ENCODE measurements at regions not wholly inside any gene's neighbourhood (a gene's known extent, or its start where the extent isn't known, plus 50 kb on each side); places are given as distances from the start of the nearest gene placed in this dataset.

GRCh38 chr3:144312702-144313101, 341.1 kb downstream of the DIPK2A start:
- no peak for DNase-seq

- no peak for DNase-seq
These were observed 343.3 kb downstream of the DIPK2A start for GRCh38 chr3:144314946-144315345.

- DNase-seq: no peak
These were observed 346.3 kb downstream of the DIPK2A start for GRCh38 chr3:144317961-144318360.

DNA sequence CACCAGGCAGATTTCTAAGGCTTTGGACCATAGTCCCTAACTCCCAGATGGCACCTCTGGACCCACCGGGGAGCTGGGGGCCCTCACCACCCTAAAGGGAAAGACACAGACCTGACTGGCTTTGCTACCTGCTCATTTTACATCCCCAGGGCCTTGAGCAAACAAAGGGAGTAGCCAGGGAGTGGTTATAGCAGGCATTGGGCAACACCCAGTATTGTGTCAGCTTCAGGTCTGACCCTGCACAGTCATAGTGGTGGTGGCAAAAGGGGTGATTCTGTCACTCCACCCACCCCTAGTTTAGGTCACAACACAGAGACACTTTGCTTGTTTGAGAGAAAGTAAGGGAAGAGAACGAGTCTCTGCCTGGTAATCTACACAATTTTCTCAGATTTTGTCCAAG, 352.5 kb downstream of the DIPK2A start:
- no peak for DNase-seq

- no peak for DNase-seq
These were observed 361.2 kb downstream of the DIPK2A start for GRCh38 chr3:144332868-144333267.

GRCh38 chr3:144341471-144341870, 369.8 kb downstream of the DIPK2A start:
- no peak for DNase-seq

- DNase-seq: no peak
These were observed 371.7 kb downstream of the DIPK2A start for GRCh38 chr3:144343343-144343742.

DNA sequence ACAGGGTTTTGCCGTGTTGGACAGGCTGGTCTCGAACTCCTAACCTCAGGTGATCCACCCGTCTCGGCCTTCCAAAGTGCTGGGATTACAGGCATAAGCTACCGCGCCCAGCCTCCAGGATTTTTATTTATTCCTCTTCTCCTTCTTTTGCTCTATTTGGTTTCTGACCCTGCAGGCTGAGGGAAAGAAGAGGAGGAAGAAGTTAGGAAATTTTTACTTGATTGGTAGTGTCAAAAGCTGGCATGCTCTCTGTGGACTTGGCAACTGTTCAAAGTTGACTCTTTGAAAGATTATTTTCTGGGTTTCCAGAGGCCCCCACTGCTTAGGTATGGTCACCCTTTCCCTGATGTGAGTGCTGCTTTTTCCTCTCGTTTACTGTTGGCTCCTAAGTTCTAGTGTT, 372.2 kb downstream of the DIPK2A start:
- DNase-seq: no peak

GRCh38 chr3:144344925-144345548, 373.4 kb downstream of the DIPK2A start:
- DNase-seq: no peak

DNA sequence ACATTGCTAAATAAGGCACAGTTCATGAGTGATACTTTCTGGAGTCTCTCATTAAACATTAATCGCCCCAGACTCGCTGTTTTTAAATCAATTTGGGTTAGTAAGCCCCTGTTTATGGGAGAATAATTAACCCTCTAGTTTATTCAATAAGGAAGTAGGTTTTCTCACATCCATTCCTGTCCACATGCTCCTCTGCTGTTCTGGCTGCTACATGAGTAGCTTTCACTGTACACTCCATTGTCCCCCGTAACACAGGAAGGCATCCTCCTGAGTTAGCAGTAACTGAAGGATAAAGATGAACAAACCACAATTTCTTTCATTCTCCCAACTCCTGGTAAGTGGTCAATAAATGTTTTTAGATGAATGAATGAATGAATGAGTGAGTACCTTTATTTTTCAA, 378.5 kb downstream of the DIPK2A start:
- no peak for DNase-seq

DNA sequence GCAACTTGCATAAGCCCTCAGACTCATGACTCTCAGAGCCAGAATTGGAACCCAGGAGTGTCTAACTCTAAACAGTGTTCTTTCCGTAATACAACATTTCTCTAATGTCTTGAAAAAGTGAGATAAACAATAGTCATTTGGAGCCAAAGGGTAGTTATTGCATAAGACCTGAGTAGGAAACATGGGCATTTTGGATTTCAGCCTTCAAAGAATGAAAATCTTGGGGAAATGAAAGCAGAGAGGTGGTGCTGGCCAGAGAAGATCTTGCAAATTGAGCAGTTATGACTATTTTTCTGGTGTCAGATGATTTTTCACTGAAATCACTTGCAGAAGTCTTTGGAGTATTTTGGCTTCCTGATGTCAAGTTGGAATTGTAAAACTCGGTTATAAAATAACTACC, 379.4 kb downstream of the DIPK2A start:
- no peak for DNase-seq

DNA sequence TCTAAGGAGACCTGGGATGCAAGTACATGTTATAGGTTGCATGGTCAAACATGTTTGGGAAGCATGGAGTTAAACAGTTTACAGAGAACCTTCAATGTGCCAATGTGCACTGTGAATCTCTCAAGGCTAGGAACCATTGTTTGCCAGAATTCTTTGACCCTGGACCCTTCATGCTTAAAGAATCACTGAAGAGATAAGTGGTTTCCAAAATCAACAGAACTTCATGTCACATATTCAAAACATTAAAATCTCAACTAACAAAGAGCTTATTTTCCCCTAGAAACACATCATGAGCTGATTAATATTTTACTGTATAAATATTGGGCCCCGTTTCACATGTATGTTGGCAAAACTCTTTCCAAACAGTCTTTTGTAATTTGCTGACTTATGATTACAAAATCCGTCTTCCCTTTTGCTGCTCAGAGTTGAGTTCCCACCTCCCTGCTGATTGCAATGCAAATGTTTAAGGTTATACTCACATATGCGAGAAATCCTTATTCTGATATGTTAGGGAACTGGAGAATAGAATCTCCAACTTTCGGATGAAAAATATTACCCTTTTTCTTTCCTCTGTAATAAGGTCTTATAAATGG, 380.2 kb downstream of the DIPK2A start:
- no peak for DNase-seq

DNA sequence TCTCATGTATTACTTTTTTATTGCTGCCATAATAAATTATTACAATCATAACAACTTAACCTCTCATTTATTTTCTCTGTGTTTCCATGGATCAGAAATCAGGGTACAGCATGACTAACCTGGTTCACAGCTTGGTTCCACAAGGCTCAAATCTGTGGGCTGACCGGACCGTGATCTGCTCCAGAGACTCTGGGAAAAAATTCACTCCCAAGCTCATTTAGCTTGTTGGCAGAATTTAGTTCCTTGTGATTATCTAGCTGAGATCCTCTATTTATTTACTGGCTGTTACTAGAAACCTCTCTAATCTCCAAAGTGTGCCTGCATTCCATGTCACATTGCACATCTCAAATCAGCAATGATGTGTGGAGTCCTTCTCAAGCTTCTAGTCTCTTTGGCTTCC, 386.6 kb downstream of the DIPK2A start:
- no peak for DNase-seq

GRCh38 chr3:144361002-144361401, 389.4 kb downstream of the DIPK2A start:
- no peak for DNase-seq

- DNase-seq: no peak
These were observed 390.5 kb downstream of the DIPK2A start for GRCh38 chr3:144362126-144362525.

DNA sequence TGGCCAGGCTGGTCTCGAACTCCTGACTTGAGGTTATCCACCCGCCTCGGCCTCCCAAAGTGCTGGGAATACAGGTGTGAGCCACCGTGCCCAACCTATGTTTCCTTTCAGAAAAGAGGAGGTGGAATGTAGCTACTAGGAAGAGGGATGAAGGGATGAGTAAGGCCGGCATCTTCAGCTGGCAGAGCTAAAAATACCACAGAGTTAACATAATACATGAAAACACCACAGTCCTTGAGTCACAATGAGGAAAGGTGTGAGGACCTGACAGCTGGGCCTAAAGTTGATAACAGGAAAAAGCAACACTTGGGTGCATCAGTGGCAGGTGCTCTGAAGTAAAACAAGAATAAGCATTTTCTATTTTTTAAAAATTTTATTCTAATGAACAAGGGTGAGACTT, 392.2 kb downstream of the DIPK2A start:
- no peak for DNase-seq

DNA sequence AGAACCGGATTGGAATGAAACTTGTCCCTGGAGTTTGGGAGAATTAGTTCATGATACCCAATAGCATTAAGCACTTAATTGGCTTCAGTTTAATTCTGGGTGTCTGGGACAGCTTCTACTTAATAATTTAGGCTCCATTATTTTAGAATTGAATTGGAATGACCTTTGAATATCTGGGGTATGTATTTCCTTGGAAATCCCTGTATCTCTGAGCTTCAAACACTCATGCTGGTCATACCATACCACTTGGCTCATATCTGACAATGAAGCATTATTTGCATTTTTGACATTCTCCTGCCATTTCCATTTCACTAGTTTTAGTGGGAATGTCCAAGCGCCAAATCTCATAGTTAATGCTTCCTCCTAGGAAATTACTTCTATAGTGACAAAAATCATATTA, 393.1 kb downstream of the DIPK2A start:
- no peak for DNase-seq

DNA sequence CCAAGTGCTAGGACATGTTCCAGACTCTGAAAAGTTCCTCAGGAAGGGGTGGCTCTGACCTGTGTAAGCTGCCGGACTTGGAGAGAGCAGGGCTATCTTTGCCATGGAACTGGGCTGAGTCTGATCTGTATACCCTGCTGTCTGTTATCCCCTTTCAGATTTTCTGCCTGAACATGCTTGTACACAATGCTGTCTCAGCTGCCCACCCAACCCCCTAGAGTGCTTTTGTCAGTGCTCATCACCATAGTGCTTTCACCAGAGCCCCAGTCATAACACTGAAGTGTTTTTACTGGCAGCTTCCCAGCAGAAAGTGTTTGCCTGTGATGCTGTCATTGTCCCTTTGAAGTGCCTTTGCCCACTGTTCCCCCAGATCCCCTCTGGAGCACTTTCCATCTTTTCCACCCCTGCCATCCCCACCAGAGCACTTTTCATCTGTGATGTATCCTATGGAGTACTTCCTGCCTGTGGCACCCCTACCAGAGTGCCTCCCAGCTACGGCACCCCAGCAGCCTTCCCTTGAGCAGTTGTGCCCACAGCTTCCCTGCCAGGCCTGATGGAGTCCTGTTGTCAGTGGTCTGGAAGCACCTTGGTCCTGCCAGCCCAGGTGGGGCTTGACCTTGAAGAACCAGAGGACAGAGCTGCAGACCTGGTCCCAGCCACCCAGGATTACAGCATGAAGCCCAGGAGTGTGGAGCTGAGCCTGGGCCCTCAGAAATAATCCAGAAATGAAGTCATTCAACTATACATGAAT, 397.7 kb downstream of the DIPK2A start:
- DNase-seq: no peak

DNA sequence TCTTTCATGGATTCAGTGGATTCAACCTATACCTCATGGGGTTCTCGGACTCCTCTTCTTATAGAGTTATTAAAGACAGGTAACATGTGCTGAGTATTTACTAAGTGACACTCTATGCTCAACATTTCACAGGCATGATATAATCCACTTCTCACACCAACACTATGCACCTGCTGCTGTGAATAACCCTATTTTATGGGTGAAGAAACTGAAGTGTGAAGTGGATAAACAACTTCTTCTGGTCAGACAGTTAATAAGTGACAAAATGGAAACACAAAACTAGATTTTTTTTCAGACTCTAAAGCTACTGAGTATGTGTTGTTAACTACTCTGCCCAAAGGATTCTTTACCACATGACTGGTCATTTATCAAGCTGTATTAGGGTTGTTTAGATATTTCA, 403.5 kb downstream of the DIPK2A start:
- DNase-seq: no peak

GRCh38 chr3:144380849-144381248, 409.2 kb downstream of the DIPK2A start:
- no peak for DNase-seq

DNA sequence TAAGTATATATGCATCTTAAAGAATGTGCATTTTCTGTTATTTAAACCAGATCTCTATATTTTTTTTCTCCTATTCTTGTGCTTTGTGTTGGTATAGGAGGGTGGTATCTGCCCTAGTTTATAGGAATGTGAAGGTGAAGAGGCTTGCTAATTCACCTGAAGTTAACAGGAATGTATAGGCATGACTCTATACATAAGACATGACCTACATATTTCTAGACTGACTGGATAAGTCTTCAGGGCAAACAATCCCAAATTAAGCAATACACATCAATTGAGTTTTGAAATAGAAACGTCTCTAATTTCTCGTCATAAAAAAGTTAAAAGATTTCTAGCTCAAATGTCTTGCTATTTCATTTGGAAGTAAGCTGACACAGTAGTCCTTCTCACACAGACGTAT, 410.0 kb downstream of the DIPK2A start:
- DNase-seq: no peak

DNA sequence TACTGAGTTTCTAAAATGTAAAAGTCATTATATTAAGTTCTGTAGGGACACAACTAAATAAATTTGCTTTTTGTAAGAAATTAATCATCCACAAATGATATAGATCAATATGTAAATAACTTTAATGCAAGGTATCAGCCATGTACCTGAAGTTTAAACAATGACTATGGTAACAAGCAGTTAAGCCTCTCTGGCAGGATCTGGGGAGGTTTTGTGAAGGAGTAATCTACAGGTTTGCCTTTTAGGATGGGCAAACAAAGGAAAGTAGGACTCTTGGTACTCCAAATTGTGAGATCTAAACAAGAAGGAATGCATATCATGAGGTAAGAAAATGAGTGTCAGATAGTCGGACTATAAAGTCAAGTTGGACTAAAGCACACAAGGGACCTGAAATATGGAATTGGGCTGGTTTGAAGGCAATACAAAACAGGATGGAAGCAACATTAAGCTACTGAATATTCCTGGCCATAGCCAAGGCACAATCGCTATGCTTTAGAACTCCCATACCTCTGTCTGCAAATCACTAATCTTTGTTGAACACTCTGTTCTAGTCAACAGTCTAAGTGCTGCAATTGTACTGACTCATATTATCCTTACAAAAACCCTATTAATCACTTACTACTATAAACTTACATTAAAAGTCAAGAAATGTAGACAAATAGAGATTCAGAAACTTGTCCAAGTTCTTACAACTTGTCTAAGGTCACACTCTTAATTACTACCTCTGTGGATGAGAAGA, 412.8 kb downstream of the DIPK2A start:
- DNase-seq: no peak

DNA sequence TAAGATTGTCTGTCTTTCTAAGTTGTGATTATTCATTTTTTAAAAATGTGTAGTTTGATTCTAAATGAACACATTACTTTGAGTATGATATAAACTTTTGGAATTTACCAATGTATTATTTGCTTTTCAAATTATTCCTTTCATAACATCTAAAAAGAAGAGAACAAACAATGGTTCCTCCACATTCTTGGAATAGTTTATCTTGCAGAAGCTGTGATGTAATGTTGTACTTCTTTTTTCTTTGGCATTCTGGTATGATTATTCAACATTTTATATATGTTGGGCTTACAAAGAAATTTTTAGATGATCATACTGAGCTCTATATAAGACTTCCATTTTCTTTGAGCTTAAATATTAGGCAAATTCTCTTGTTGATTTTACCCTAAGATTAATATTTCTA, 419.2 kb downstream of the DIPK2A start:
- DNase-seq: no peak

DNA sequence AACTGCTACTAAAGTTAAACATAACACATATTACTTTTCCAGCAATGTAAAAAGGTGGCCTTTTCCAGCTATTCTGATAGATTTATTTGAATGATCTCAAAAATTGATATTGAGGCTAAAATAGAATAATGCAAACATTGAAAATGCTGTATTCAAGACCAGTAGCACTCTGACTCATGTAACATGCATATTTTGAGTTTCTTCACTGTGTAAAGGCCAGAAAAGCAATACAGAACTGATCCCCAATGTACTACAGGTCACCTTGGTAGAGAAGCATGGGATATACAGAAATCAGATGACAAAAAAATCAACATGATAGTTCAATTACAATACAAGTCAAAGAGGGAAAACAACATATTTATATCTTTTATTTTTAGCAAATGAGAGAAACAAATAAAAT, 419.6 kb downstream of the DIPK2A start:
- no peak for DNase-seq
